T-helper 22 cell (primary cell): ENCODE measurements at regions not wholly inside any gene's neighbourhood (a gene's known extent, or its start where the extent isn't known, plus 50 kb on each side); places are given as distances from the start of the nearest gene placed in this dataset.
"Not testable (repeated sequence)": the region's sequence is repeated elsewhere in the genome, so short reads cannot be mapped to it uniquely, and the experiment has no call there.

Source experiments
- DNase-seq: peaks from one replicate; pipeline ENCODE4 v3.0.0-alpha.2; 2020; ENCODE audit warnings: low read depth

GRCh38 chr4:19030536-19030935 lies 1009.0 kb upstream of the LCORL start:
- DNase-seq: no peak

GRCh38 chr4:19030048-19030447 lies 1008.5 kb upstream of the LCORL start:
- no peak for DNase-seq

GRCh38 chr4:19026281-19026680 lies 1004.7 kb upstream of the LCORL start:
- DNase-seq: no peak

GRCh38 chr4:19025031-19025430 lies 1003.5 kb upstream of the LCORL start:
- no peak for DNase-seq

- DNase-seq: no peak
Measured at GRCh38 chr4:19024047-19024446, 1002.5 kb upstream of the LCORL start.

GRCh38 chr4:19021617-19022016 lies 1000.1 kb upstream of the LCORL start:
- DNase-seq: no peak

- not testable (repeated sequence) for DNase-seq
Measured at GRCh38 chr4:19016550-19016949, 995.0 kb upstream of the LCORL start.

GRCh38 chr4:19014594-19014993 lies 993.0 kb upstream of the LCORL start:
- DNase-seq: no peak

GRCh38 chr4:19010761-19011160 lies 989.2 kb upstream of the LCORL start:
- no peak for DNase-seq

- no peak for DNase-seq
Measured at GRCh38 chr4:19009881-19010280, 988.3 kb upstream of the LCORL start.

GRCh38 chr4:19005211-19005610 lies 983.7 kb upstream of the LCORL start:
- DNase-seq: no peak

- DNase-seq: no peak
Measured at GRCh38 chr4:19002170-19002569, 980.6 kb upstream of the LCORL start.

GRCh38 chr4:18999595-18999994 lies 978.0 kb upstream of the LCORL start:
- no peak for DNase-seq

GRCh38 chr4:18981234-18981615 lies 959.7 kb upstream of the LCORL start:
- DNase-seq: no peak

GRCh38 chr4:18980516-18981233 lies 959.1 kb upstream of the LCORL start:
- no peak for DNase-seq

- DNase-seq: no peak
Measured at GRCh38 chr4:18976884-18977283, 955.3 kb upstream of the LCORL start.

- no peak for DNase-seq
Measured at GRCh38 chr4:18975916-18976808, 954.6 kb upstream of the LCORL start.

GRCh38 chr4:18973296-18973695 lies 951.7 kb upstream of the LCORL start:
- DNase-seq: no peak

- DNase-seq: no peak
Measured at GRCh38 chr4:18961879-18962278, 940.3 kb upstream of the LCORL start.

GRCh38 chr4:18961266-18961665 lies 939.7 kb upstream of the LCORL start:
- no peak for DNase-seq

GRCh38 chr4:18957716-18958115 lies 936.2 kb upstream of the LCORL start:
- DNase-seq: no peak

GRCh38 chr4:18954538-18954937 lies 933.0 kb upstream of the LCORL start:
- no peak for DNase-seq

- no peak for DNase-seq
Measured at GRCh38 chr4:18953613-18954012, 932.1 kb upstream of the LCORL start.
